SK-N-SH (cell line): ENCODE measurements at regions not wholly inside any gene's neighbourhood (a gene's known extent, or its start where the extent isn't known, plus 50 kb on each side); places are given as distances from the start of the nearest gene placed in this dataset.

ENCODE experiments used
- CTCF ChIA-PET: fragments of 300-600, 350-600 bp; formaldehyde crosslinking; extraction: SDS; loops from one replicate; lab custom pipeline; 2021; lab: Yijun Ruan, JAX
- POLR2A ChIA-PET: fragments of 350-600 bp; sonication (Branson Sonifier 250); formaldehyde crosslinking; extraction: SDS; loops from one replicate; lab custom pipeline; 2020; ENCODE audit warnings: antibody characterized with exemption, inconsistent platforms; lab: Yijun Ruan, JAX
- DNase-seq: peaks from one replicate; pipeline ENCODE4 v3.0.0; 2012
- H2AFZ ChIP-seq: fragments of 200-600 bp; sonication (generic); 2 replicates; pipeline ENCODE4 v1.8.1; 2016; ENCODE audit warnings: antibody characterized with exemption, mild to moderate bottlenecking, low read depth
- H3F3A ChIP-seq: fragments of 200-600 bp; sonication (generic); replicated peaks from 2 replicates; pipeline ENCODE3; 2016; ENCODE audit warnings: antibody characterized with exemption, mild to moderate bottlenecking; ENCODE audit not compliant: insufficient read depth
- H3K27ac ChIP-seq, 2 experiments: fragments of 200-500 bp in 1 of 2; fragments of 200-600 bp in 1 of 2; sonication (Bioruptor generic) in 1 of 2; sonication (generic), shearing (Covaris generic) in 1 of 2; 2 replicates each; pipeline versions ENCODE4 v1.5.1 to v1.6.1; 2014 to 2016; ENCODE audit warnings: low read depth in 2 of 2, inconsistent platforms in 1 of 2, low read length in 1 of 2, mild to moderate bottlenecking in 1 of 2, mixed read lengths in 1 of 2
- H3K27me3 ChIP-seq: fragments of 200-600 bp; sonication (generic), shearing (Covaris generic); 2 replicates; pipeline ENCODE4 v1.6.1; 2016; ENCODE audit warnings: mixed run types; ENCODE audit not compliant: insufficient read depth
- H3K36me3 ChIP-seq, 2 experiments: fragments of 200-500 bp in 1 of 2; fragments of 200-600 bp in 1 of 2; sonication (Bioruptor generic) in 1 of 2; sonication (generic) in 1 of 2; replicated peaks in 1 of 2; 2 replicates each; pipeline versions ENCODE3 to v1.5.1; 2014 to 2016; ENCODE audit warnings: low read length in 1 of 2, mild to moderate bottlenecking in 1 of 2; ENCODE audit not compliant: insufficient read depth in 2 of 2, control insufficient read depth in 1 of 2
- H3K4me1 ChIP-seq, 2 experiments: fragments of 200-500 bp in 1 of 2; fragments of 200-600 bp in 1 of 2; sonication (Bioruptor generic) in 1 of 2; sonication (generic), shearing (Covaris generic) in 1 of 2; 2 replicates each; pipeline versions ENCODE4 v1.5.1 to v1.6.1; 2014 to 2016; ENCODE audit warnings: low read depth in 1 of 2, low read length in 1 of 2, mixed run types in 1 of 2; ENCODE audit not compliant: insufficient read depth in 2 of 2, control insufficient read depth in 1 of 2
- H3K4me2 ChIP-seq: fragments of 200-600 bp; sonication (generic), shearing (Covaris generic); 2 replicates; pipeline ENCODE4 v1.6.1; 2017; ENCODE audit warnings: mixed run types
- H3K4me3 ChIP-seq, 2 experiments: fragments of 200-500 bp in 1 of 2; fragments of 200-600 bp in 1 of 2; sonication (Bioruptor generic) in 1 of 2; sonication (generic), shearing (Covaris generic) in 1 of 2; 2 replicates each; pipeline versions ENCODE4 v1.5.1 to v1.8.1; 2014 to 2016; ENCODE audit warnings: low read depth in 2 of 2, inconsistent platforms in 1 of 2, low read length in 1 of 2, mild to moderate bottlenecking in 1 of 2, mixed read lengths in 1 of 2, moderate library complexity in 1 of 2
- H3K79me2 ChIP-seq: fragments of 200-600 bp; sonication (generic); 2 replicates; pipeline ENCODE4 v1.8.1; 2017; ENCODE audit warnings: mild to moderate bottlenecking; ENCODE audit not compliant: insufficient read depth
- H3K9ac ChIP-seq: fragments of 200-600 bp; sonication (generic); 2 replicates; pipeline ENCODE4 v1.6.1; 2017; ENCODE audit warnings: mixed run types
- H3K9me2 ChIP-seq: fragments of 200-600 bp; sonication (generic); 2 replicates; pipeline ENCODE4 v1.6.1; 2017; ENCODE audit warnings: mixed run types
- H3K9me3 ChIP-seq: fragments of 200-600 bp; sonication (generic); 2 replicates; pipeline ENCODE4 v1.6.1; 2017; ENCODE audit warnings: mixed run types, mild to moderate bottlenecking, moderate library complexity
- H4K20me1 ChIP-seq: fragments of 200-600 bp; sonication (generic); 2 replicates; pipeline ENCODE4 v1.6.1; 2017; ENCODE audit warnings: mild to moderate bottlenecking, mixed run types; ENCODE audit not compliant: insufficient read depth
- ELF1 ChIP-seq: IDR thresholded peaks from 2 replicates; pipeline ENCODE4 v1.4.0; 2012
- GABPA ChIP-seq: IDR thresholded peaks from 2 replicates; pipeline ENCODE4 v1.4.0; 2012; ENCODE audit warnings: low read depth, mild to moderate bottlenecking
- GATA2 ChIP-seq: sonication (generic); formaldehyde crosslinking; IDR thresholded peaks from 2 replicates; pipeline ENCODE4 v1.5.0; 2020; ENCODE audit warnings: mild to moderate bottlenecking, missing genetic modification reagents
- JUND ChIP-seq: IDR thresholded peaks from 2 replicates; pipeline ENCODE4 v1.4.0; 2012
- MXI1 ChIP-seq: IDR thresholded peaks from 2 replicates; pipeline ENCODE4 v1.6.1; 2012; ENCODE audit warnings: mild to moderate bottlenecking, low read depth, low read length, improper control_type of control experiment
- NFIC ChIP-seq: IDR thresholded peaks from 2 replicates; pipeline ENCODE4 v1.4.0; 2012; ENCODE audit warnings: borderline replicate concordance
- POLR2AphosphoS5 ChIP-seq: IDR thresholded peaks from 2 replicates; pipeline ENCODE4 v1.6.1; 2012; ENCODE audit warnings: low read depth, low read length
- REST ChIP-seq: IDR thresholded peaks from 2 replicates; pipeline ENCODE4 v1.6.1; 2012; ENCODE audit warnings: mild to moderate bottlenecking, low read depth, low read length, moderate library complexity
- RFX5 ChIP-seq: IDR thresholded peaks from 2 replicates; pipeline ENCODE4 v1.6.1; 2012; ENCODE audit warnings: mild to moderate bottlenecking, improper control_type of control experiment, low read length
- TAF1 ChIP-seq: IDR thresholded peaks from 2 replicates; pipeline ENCODE4 v1.6.1; 2012; ENCODE audit warnings: low read depth, mild to moderate bottlenecking, low read length, moderate library complexity, borderline replicate concordance
- TCF12 ChIP-seq: IDR thresholded peaks from 2 replicates; pipeline ENCODE4 v1.4.0; 2012
- USF1 ChIP-seq: IDR thresholded peaks from 2 replicates; pipeline ENCODE4 v1.4.0; 2012; ENCODE audit warnings: low read depth, borderline replicate concordance
- ZBTB33 ChIP-seq: IDR thresholded peaks from 2 replicates; pipeline ENCODE4 v1.4.0; 2012; ENCODE audit warnings: low read depth, borderline replicate concordance
- WGBS: methylation state at CpG from one replicate; pipeline ENCODE4 v1.1.6; 2017; ENCODE audit warnings: low lambda C conversion rate; 5-methylcytosine and 5-hydroxymethylcytosine counted together

GRCh38 chr6:66964216-66964615 is 1257.2 kb upstream of the EYS start:
- H3K79me2 ChIP-seq, result no peaks in the 10 kb centered on the region
- 23% methylated on average over 3 of the region's 3 CpGs for WGBS
- CTCF ChIA-PET, result interaction anchor here (1.0 kb wide), 1 partner anchor 76 kb away, joined by 3 read pairs; no protein-coding TSS in a partner anchor

GRCh38 chr6:66962082-66962481 is 1255.1 kb upstream of the EYS start:
- no peak overlapping the region for H3K27ac ChIP-seq
- no peak overlapping the region for H2AFZ ChIP-seq
- H3K36me3 ChIP-seq, result no peaks in the 10 kb centered on the region
- no peaks in the 10 kb centered on the region for H3K9me3 ChIP-seq
- POLR2A ChIA-PET, result no interaction called here
- no peaks in the 10 kb centered on the region for H3K4me1 ChIP-seq
- no peaks in the 10 kb centered on the region for H4K20me1 ChIP-seq
- no peaks in the 10 kb centered on the region for H3F3A ChIP-seq
- no peak overlapping the region for H3K4me2 ChIP-seq
- H3K9me2 ChIP-seq, result no peaks in the 10 kb centered on the region
- no peaks in the 10 kb centered on the region for H3K79me2 ChIP-seq
- no peaks in the 10 kb centered on the region for H3K27me3 ChIP-seq
- 81% methylated on average over 4 of the region's 4 CpGs for WGBS
- DNase-seq, result no peak
- CTCF ChIA-PET, result no interaction called here
- no peak overlapping the region for H3K9ac ChIP-seq
- no peak overlapping the region for H3K4me3 ChIP-seq
- TF ChIP-seq GABPA (no peak), USF1 (no peak), ELF1 (no peak), RFX5 (no peak), REST (no peak), JUND (no peak), MXI1 (no peak), ZBTB33 (no peak), GATA2 (CRISPR knock-in tag) (no peak), TAF1 (no peak)

More at GRCh38 chr6:66964216-66964615, 1257.2 kb upstream of the EYS start:
- DNase-seq, result no peak
- Histone ChIP-seq H3K4me2 (no peak overlapping the region), H3K27me3 (no peaks in the 10 kb centered on the region), H3K4me3 (no peak overlapping the region), H3K27ac (no peak overlapping the region), H3K4me1 (no peaks in the 10 kb centered on the region), H3K36me3 (no peaks in the 10 kb centered on the region), H3K9ac (no peak overlapping the region), H3K9me3 (no peaks in the 10 kb centered on the region), H2AFZ (no peak overlapping the region), H3F3A (no peaks in the 10 kb centered on the region), H4K20me1 (no peaks in the 10 kb centered on the region), H3K9me2 (no peaks in the 10 kb centered on the region)
- TF ChIP-seq POLR2AphosphoS5 (no peak), TCF12 (no peak), JUND (no peak), NFIC (no peak), REST (no peak)
- POLR2A ChIA-PET, result no interaction called here
